Activated naive CD4-positive, alpha-beta T cell (primary cell): ENCODE measurements at regions not wholly inside any gene's neighbourhood (a gene's known extent, or its start where the extent isn't known, plus 50 kb on each side); places are given as distances from the start of the nearest gene placed in this dataset.
"Not testable (repeated sequence)": the region's sequence is repeated elsewhere in the genome, so short reads cannot be mapped to it uniquely, and the experiment has no call there.

ENCODE experiments used
- DNase-seq, 4 experiments: peaks; one replicate each; lab custom pipeline; 2025; lab: John Stamatoyannopoulos, UW

DNA sequence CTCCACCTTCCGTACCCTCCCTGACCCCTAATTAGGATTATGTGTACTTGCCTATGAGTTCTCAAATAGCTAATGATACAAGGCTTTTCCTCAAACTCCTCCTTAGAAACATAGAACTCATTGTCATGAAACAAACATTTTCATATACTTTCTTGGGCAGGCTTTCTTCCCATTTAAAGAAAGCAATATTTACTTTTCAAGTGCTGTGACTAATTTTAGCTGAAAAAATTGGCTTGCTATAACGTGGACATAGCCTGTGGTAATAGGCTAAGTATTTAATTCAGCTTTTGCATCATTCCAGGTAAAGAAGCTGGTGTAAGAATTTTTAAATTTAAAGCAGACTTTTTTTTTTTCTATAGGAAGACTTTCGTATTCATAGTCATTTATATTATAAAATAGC, 208.7 kb downstream of the SOX2 start:
- DNase-seq, result no peak

DNA sequence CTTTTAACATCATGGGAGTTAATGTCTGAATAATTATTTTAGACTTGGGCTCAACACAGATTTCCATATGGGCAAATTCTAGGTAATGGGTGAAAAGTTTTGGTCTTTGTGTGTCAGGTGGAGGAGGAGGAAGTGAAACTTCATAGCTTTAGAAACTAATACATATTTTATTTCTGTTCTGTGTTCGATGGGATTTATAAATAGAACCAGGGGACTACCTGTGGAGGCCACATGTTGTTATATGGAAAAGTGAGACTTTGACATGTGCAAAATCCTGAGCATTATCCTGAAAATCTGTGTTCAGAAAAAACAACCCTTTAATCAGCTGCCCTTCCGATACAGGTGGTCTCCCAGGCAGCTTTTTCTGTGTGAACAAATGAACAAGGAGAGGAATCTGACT, 209.5 kb downstream of the SOX2 start:
- DNase-seq, result no peak

DNA sequence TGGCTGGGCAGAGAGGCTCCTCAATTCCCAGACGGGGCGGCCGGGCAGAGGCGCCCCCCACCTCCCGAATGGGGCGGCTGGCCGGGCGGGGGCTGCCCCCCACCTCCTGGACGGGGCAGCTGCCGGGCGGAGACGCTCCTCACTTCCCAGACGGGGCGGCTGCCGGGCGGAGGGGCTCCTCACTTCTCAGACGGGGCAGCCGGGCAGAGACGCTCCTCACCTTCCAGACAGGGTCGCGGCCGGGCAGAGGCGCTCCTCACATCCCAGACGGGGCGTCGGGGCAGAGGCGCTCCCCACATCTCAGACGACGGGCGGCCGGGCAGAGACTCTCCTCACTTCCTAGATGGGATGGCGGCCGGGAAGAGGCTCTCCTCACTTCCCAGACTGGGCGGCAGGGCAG, 214.1 kb downstream of the SOX2 start:
- not testable (repeated sequence) for DNase-seq

DNA sequence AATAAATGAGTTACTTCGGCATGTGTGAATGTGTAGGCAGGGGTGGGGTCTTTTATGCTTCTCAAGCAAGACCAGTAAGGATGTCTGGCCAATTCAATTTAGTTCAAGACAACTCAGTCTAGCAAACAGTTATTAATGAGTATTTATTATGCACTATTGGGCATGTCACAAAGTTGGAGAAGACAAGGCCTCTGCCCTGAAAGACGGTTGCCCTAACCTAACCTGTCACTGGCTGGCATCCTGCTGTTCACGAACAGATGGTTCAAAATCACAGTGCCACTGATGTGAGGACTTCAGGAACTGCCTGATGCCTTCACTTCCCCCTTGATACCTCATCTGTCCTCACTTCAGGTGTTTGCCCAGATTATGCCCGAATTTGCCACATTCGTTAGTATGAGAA, 217.8 kb downstream of the SOX2 start:
- no peak for DNase-seq

DNA sequence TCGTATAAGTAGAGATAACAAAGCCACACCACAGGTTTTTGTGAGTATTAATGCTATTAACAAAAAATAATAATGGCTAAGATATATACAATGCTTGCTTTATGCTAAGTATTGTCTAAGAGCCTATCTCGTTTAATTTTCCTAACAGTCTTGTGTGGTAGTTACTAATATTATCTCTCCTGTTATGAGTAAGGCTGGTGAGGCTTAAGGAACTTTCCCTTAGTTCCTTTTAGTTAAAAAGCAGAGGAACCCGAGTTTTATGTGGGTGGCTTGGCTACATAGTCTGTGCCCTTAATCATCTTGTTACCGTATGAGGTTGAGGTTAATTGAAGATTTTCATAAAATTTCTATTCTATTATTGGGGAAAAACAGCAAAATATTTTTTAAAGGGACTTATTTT, 218.4 kb downstream of the SOX2 start:
- no peak for DNase-seq

DNA sequence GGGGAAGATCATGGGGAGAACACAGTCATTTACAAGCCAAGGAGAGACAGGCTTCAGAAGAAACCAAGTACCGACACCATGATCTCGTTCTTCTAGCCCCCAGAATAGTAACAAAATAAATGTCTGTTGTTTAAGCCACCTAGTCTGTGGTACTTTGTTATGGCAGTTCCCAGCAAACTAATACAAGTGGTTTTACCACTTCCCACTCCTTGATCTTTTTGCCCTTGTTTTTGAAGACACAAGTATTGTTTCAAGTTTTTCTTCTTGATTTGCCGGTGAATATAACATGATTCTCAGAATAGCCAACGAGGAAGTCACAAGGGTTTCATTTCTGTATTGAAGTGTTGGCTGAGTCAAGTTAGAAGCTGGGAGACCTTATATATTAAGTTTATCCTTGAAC, 220.3 kb downstream of the SOX2 start:
- DNase-seq, result no peak

DNA sequence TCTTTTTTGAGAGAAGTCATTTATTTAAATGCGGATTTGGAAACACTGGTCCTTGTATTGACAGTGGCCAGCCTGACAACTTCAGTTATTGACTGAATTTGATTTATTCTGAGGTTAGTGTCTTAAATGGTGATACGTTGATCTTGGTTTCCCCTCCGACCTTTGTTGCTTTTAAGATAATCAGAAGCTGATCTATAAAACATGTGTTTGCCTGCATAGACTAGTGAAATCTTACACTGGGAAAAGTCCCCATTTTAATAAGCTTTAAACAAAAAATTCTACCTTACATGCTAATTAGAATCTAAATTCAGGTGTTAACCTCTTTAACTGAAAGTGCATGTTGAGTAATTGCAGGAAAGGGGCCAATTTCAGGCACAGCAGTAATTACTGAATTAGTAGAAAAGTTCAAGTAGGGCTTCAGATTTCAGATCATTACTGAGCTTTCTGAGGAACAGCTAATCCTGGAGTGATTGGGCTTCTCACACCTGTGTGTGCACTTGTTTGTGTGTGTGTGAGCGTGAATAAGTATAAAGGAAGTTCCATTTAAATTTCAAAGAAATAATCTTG, 221.4 kb downstream of the SOX2 start:
- no peak for DNase-seq

DNA sequence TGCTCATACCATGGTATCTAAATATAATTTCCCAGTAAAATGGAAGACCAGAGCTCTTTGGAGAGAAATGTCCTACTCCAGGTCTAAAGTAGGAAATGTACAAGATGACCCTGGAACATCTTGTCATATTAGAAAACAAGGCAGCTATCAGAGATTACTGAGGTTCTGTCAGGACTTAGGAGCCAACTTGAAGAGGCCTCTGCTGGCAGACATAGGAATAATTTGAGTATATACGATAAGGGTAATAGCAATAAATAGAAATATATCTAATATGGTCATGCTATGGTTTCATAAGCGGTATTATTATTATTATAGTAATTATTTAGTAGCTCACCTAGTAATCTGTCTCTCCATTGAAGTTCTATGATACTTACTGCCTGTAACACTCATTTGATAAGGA, 224.2 kb downstream of the SOX2 start:
- DNase-seq, result no peak

DNA sequence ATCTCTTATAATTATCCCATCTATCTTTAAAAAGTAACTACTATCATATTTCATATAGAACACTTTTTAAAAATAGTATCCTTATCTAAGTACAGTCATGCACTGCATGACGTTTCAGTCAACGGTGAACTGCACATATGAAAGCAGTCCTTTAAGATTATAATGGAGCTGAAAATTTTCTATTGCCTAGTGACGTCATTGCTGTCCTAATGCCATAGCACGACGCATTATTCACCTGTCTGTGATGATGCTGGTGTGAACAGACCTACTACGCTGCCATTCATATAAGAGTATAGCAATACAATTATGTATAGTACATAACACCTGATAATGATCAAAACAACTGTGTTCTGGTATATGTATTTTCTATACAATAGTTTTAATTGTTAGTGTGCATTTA, 225.0 kb downstream of the SOX2 start:
- DNase-seq, result no peak

DNA sequence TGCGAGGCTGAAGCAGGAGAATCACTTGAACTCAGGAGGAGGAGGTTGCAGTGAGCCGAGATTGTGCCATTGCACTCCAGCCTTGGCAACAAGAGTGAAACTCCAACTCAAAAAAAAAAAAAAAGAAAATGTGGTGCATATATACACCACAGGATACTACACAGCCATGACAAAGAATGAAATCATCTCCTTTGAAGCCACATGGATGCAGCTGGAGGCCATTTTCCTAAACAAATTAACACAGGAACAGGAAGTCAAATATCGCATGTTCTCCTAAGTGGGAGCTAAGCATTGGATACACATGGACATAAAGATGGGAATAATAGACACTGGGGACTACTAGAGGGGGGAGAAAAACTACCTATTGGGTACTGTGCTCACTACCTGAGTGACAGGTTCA, 226.9 kb downstream of the SOX2 start:
- DNase-seq, result not testable (repeated sequence)

DNA sequence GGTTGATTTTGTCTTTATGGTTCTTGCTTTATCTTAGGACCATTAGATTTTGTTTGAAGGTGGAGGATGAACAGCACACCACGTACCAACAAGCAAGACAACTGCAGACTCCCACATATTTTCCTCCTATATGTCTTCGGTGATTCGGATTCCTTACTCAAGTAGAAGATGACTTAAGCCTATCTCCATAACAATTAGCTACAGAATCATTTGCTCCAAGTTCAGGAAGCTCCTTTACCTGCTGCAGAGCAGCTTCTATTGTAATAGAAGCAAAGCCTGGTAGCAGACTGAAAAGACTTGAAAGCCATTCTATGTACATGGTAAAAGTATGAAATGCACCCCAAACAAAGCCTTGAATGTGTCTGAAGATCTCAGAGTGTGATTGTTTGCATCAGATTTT, 229.0 kb downstream of the SOX2 start:
- DNase-seq, result no peak

DNA sequence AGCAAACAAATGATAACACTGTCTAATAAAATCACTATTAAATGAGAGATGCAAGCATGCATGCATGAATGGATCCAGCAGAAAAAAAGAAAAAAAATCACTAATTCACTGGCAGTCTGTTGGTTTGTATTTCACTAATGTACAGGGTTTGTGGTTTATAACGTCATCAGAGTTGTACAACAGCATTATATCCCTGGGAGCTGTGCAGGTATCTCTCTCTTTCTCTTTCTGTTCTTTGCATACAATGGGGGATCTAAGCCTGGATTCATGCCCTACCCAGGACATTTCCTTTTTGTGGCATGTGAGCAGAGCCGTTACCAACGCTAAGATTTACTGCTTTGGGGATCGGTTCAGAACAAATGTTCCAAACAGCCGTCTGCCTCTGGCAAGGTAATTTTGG, 229.5 kb downstream of the SOX2 start:
- DNase-seq, result no peak

DNA sequence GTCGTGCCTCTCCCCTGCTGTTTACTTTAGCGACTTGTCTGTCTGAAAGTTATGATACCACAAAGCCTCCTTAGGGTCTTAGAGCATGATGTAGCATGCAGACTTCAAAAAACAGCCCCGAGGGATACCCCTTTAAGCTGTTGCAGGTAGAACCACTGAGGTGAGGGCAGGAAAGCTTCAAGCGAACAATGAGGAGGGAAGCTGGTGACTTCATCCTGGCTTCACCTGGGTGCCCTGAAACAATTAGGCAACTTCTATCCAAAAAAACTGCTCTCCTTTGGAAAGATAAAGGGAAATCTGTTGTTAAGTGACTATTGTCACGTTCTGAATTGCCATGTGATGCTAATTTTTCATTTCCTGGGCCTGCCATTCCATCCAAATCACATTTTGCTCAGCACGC, 231.6 kb downstream of the SOX2 start:
- no peak for DNase-seq

DNA sequence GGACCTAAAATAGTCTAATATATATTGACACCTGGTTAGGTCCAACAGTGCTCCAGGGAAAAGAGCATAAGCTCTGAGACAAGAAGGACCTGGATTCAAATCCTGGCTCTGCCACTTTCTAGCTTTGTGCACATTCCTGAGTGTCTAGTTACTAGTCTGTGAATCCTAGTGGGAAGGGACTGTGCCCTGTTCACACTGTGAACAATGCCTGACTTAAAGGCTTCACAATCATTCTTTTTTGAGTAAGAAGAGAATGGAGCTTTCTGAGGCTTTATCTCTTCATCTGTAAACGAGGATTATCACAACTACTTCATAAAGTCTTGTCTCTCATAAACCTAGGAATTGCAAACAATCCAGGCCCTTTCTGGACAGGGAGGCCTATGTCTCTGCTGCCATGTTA, 235.9 kb downstream of the SOX2 start:
- no peak for DNase-seq

DNA sequence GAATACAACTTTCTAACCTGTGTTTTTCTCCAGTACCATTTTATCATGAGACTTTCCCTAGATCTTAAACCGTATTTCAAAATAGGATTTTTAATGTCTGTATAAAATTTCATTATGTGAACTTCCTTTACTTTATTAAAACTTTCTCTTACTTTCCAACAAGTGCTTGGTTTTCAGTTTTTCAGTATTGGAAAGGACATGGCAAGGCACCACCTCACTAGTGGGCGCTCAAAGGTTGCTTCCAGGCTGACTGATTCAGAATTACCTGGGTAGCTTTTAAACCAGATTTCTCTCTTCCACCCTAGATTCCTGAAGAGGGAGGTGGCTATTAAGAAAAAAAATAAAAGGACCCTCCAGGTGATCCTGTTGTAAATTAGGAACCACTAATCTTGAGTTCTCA, 236.6 kb downstream of the SOX2 start:
- no peak for DNase-seq

DNA sequence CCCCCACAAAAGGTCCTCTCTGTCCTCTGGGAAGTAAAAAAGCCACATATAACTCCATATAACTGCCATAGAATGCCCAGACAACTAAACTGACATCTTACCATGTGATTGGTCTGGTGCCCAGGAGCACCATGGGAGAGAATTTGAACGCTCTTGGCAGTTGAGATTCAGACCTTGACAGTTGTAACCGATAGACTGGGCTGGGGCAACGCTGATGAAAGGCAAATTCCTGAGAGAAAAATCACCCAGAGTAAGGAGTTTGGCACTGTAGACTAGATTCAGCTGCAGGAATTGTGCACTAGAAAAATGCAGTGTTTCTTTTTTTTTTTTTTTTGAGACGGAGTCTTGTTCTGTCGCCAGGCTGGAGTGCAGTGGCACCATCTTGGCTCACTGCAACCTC, 240.5 kb downstream of the SOX2 start:
- no peak for DNase-seq

DNA sequence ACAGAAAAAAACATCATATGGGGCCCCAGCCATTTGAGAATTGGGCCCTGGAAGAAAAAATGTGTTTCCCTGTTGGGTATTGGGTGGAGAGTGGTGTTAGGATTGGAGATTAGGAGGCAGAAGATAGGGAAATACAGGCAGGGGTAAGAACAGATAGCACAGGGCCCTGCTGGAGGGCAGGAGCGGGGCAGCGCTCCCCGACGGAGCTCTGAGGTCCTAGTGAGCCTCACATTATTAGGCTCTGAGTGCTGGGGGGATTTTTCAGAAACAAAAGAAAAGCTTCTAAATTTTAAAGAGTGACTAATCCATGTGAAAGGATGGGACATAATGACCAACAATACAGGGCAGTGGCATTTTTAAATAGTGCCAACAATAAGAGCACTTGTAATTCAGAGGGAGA, 241.2 kb downstream of the SOX2 start:
- DNase-seq, result no peak

DNA sequence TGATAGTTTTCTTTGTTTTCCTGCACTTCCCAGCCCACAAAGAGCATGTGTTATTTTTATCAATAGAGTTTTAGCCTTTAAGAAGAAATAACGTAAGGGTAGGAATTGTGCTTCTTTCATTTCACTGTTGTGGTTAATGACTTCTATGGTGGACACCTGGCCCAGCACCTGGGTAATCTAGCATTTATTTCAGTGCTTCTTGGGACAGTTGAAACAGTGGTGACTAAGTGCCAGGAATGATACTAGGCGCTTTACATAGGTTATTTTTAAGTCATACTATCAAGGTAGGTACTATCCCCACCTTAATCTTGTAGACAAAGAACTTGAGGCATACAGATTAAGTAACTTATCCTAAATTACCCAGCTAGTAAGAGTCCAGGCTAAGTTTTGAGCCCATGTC, 243.8 kb downstream of the SOX2 start:
- no peak for DNase-seq

DNA sequence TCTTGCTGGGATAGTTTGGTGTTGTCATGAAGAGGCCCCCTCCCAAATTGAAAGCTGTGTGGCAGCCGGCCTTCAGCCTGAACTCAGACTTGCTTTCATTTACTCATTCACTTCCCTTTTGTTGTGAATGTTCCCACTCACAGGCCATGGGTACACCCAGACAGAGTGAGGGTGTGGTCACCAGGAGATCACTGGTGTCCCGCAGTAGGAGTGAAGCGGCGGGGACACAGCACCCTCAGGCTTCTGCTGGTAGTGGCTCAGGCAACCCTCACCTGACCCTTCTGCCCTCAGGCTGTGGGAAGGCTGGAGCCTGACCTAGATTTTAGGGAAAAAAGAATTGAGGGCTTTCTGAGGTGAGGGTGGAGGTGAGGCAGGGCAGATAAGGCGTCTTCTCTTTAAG, 244.4 kb downstream of the SOX2 start:
- no peak for DNase-seq

DNA sequence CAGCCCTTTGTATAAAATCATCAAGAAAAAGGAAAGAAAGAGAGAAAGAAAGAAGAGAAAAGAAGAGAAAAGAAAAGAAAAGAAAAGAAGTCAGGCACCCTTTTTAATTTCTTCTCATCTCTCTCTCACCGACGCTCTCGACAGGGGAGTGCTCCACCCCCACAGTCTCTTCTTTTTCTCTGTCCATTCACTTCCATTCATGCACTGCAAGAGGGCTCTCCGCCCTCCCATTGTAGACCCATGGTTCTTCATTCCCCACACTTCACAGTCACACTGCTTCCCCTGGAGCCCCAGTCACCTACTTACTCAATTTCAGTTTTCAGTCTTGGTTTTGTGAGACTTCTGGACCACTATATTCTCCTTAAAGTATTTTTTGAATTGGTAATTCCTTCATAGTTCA, 254.7 kb downstream of the SOX2 start:
- no peak for DNase-seq

DNA sequence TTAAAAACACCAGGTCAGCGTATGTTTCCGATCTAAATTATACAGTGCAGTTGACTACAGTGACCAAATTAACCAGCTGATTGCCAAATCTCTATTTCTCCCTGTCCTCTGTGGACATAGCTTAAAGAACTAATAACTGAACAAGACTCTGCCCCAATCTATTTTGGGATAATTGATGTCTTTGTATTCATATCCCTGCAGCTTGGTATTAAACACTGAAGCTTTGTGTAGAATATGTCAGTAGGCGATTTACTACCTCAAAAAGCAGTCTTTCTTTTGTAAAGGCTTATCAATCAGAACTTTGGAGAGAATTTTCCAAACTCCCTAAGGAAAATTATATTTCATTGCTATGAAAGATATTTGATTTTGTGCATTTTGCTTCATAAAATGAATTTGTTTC, 258.2 kb downstream of the SOX2 start:
- DNase-seq, result no peak

DNA sequence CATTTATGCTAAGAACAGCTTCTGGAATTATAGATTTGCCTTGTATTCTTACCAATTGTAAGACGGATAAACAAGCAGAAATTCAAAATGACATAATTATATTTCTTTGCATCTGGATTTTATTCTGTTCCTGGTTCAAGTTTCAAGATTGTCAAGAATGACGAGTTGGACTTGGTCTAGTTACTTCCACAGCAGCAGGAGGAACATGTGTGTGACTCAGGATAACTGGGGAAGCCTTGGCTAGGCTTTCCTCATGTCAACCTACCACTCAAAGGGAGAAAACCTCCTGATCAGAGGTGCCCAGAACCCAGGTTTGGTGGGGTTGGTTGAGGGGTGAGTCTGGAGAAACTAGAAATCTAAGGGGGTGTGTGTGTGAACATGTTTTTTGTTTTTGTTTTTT, 259.7 kb downstream of the SOX2 start:
- no peak for DNase-seq

DNA sequence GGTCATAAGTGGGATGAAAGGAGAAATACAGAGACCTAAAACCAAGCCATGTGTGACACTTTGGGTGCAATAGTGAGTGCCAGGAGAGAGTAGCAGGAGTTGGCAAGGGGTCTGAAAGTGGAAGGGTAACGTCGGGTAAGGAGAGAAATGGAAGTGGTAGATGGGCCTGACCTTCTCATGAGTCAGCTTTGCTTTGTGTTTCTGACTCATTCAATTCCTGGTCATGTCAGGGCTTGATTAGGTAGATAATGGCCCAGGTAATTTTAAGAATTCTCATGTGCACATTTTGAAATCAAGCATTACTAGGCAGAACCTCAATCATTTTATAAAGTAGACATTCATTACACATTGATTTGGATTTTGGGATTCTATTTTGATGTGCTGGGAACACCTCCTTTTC, 262.5 kb downstream of the SOX2 start:
- DNase-seq, result no peak

DNA sequence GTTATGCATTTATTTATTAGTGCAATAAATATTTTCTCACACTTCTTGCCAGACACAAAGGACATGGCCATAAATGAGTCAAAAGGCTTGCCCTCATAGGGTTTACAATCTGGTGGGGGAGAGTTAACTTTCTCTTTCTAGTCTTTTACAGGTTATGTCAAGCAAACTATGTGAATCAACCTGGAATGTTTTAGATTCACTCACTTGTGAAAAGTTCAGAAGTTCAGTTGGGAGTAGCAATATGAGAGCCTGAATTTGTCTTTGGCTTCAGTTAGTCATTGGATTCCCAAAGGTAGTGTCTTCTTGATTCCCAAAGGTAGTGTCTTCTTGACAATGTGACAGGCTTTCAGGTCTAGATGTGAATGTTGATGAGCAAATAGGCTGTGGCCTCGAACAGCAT, 264.8 kb downstream of the SOX2 start:
- no peak for DNase-seq

DNA sequence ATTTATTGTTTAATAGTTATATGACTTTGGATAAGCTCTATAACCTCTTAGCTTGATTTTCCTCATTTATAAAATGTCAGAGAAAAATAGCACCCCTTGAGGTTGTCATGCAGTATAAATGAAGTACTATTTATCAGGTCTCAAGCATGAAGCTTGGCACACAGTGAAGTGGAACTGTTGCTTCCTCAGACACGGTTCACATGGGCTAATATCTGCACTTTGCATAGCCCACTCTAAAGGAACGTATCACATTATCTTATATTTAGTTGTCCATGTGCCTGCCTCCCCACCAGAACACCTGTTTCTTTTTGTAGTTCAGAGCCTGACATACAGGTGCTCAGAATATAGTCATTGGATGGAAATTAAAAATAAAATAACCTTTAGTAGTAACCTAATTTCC, 273.7 kb downstream of the SOX2 start:
- DNase-seq, result no peak
